PFSK-1 (cell line): ENCODE measurements at regions not wholly inside any gene's neighbourhood (a gene's known extent, or its start where the extent isn't known, plus 50 kb on each side); places are given as distances from the start of the nearest gene placed in this dataset.

Source experiments
- FOXP2 ChIP-seq: optimal IDR thresholded peaks from 2 replicates; pipeline ENCODE3; 2011; ENCODE audit warnings: borderline replicate concordance, control low read depth, inconsistent platforms; ENCODE audit not compliant: insufficient read depth; ENCODE audit errors: extremely low read length, extremely low read depth
- POLR2AphosphoS5 ChIP-seq: IDR thresholded peaks from 2 replicates; pipeline ENCODE4 v1.6.1; 2012; ENCODE audit warnings: low read depth, mild to moderate bottlenecking, control low read depth, low read length, moderate library complexity
- REST ChIP-seq, 2 experiments: IDR thresholded peaks; 2 replicates each; pipeline versions ENCODE4 v1.6.1 to v1.8.0; 2011 to 2012; ENCODE audit warnings: low read depth in 2 of 2, low read length in 2 of 2, control low read depth in 1 of 2, inconsistent platforms in 1 of 2, mild to moderate bottlenecking in 1 of 2, moderate library complexity in 1 of 2; ENCODE audit not compliant: insufficient read depth in 1 of 2
- SIN3A ChIP-seq: IDR thresholded peaks from 2 replicates; pipeline ENCODE4 v1.6.1; 2012; ENCODE audit warnings: mild to moderate bottlenecking, low read length, moderate library complexity, borderline replicate concordance; ENCODE audit not compliant: insufficient read depth
- TAF1 ChIP-seq: IDR thresholded peaks from 2 replicates; pipeline ENCODE4 v1.6.1; 2012; ENCODE audit warnings: low read length, control low read depth, borderline replicate concordance; ENCODE audit not compliant: insufficient read depth

GRCh38 chr7:135846339-135846738 is 97.7 kb upstream of the FAM180A start:
- no peak for TF ChIP-seq POLR2AphosphoS5
- TF ChIP-seq REST (IDR thresholded peaks at IDR 0.05; ENCODE audit: insufficient read depth in 1 of 2, low read depth in 2 of 2, low read length in 2 of 2): no peak
- TF ChIP-seq TAF1: no peak
- no peak for TF ChIP-seq SIN3A
- TF ChIP-seq FOXP2: no peak
